DND-41 (cell line): ENCODE measurements at regions not wholly inside any gene's neighbourhood (a gene's known extent, or its start where the extent isn't known, plus 50 kb on each side); places are given as distances from the start of the nearest gene placed in this dataset.

Source experiments
- ATAC-seq: fragments of 200-7000 bp; cut with Tn5 transposase; 3 replicates; pipeline ENCODE4 v1.9.1; 2021; ENCODE audit warnings: low read depth; ENCODE audit not compliant: insufficient read depth
- DNase-seq: peaks from one replicate; pipeline ENCODE4 v3.0.0-alpha.2; 2020
- H2AFZ ChIP-seq: 2 replicates; pipeline ENCODE4 v1.6.0; 2012; ENCODE audit warnings: low read depth, low read length
- H3K27ac ChIP-seq: 2 replicates; pipeline ENCODE4 v1.5.1; 2012; ENCODE audit warnings: low read length, inconsistent platforms
- H3K27me3 ChIP-seq: fragments of 200-600 bp; sonication (generic); 2 replicates; pipeline ENCODE4 v1.6.0; 2012; ENCODE audit warnings: low read length, mild to moderate bottlenecking, inconsistent platforms; ENCODE audit not compliant: insufficient read depth, poor library complexity
- H3K36me3 ChIP-seq: 2 replicates; pipeline ENCODE4 v1.5.1; 2012; ENCODE audit warnings: low read length, inconsistent platforms; ENCODE audit not compliant: insufficient read depth
- H3K4me1 ChIP-seq: 2 replicates; pipeline ENCODE4 v1.5.1; 2012; ENCODE audit warnings: mild to moderate bottlenecking, low read length; ENCODE audit not compliant: insufficient read depth
- H3K4me2 ChIP-seq: 2 replicates; pipeline ENCODE4 v1.6.0; 2012; ENCODE audit warnings: mild to moderate bottlenecking, moderate library complexity, low read length, inconsistent platforms; ENCODE audit not compliant: insufficient read depth
- H3K4me3 ChIP-seq, 2 experiments: fragments of 200-600 bp in 1 of 2; shearing (Covaris generic) in 1 of 2; 2 replicates each; pipeline ENCODE4 v1.5.1; 2012 to 2016; ENCODE audit warnings: inconsistent platforms in 2 of 2, low read length in 2 of 2, mild to moderate bottlenecking in 2 of 2, low read depth in 1 of 2, moderate library complexity in 1 of 2
- H3K79me2 ChIP-seq: 2 replicates; pipeline ENCODE4 v1.6.0; 2012; ENCODE audit warnings: low read length, inconsistent platforms; ENCODE audit not compliant: insufficient read depth
- H3K9ac ChIP-seq: 2 replicates; pipeline ENCODE4 v1.6.0; 2012; ENCODE audit warnings: low read depth, mild to moderate bottlenecking, inconsistent platforms, low read length, moderate library complexity
- H3K9me3 ChIP-seq: 2 replicates; pipeline ENCODE4 v1.5.1; 2012; ENCODE audit warnings: low read length, moderate library complexity, mild to moderate bottlenecking, inconsistent platforms; ENCODE audit not compliant: insufficient read depth, severe bottlenecking
- H4K20me1 ChIP-seq: 2 replicates; pipeline ENCODE4 v1.6.0; 2012; ENCODE audit warnings: low read length; ENCODE audit not compliant: insufficient read depth
- EZH2 ChIP-seq: IDR thresholded peaks from 3 replicates; pipeline ENCODE4 v1.6.1; 2012; ENCODE audit warnings: borderline replicate concordance, low read depth, mild to moderate bottlenecking, moderate library complexity, low read length, inconsistent platforms; ENCODE audit not compliant: severe bottlenecking
- TF ChIP-seq, protein P1 (sequence below): IDR thresholded peaks from 2 replicates; pipeline ENCODE4 v1.5.1; 2012; ENCODE audit warnings: borderline replicate concordance, low read length, moderate library complexity, mild to moderate bottlenecking; ENCODE audit not compliant: poor library complexity, severe bottlenecking; ENCODE audit errors: extremely low read depth

DNA sequence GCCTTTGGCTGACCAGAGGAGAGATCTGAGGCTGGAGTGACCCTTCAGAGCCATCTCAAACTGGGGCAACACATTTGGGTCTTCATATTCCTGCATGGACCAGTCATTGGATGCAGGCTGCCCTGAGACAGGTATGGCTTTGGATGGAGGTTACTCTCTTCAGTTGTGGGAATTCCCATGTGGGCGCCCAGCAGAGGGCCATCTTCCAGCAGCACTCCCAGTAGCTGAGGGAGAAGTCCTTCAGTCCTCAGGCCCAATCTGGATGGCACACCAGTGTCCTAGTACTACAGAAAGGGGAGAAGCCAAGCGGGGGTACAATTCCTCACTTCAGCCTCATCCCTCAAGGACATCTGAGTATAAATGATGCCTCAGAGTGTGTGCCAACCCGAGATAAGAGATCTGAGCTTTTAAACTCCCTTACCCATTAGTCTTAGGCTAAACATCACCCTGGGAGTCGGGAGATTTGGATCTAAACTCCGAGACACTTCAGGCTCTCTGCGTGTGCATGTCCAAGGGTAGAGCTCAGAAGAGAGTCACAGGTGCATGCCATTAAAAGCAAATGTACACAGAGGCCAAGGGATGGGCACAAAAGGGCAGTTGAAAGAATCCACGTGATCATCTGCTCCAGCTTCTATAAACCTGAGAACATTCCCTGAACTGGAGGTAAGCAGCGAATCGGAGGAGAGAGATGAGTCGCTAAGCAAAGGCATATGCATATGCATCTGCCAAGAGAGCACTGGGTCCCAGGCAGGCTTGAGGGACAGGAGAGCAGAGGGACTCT is 204.6 kb downstream of the CD83 start:
- DNase-seq = no peak
- H3K4me1 ChIP-seq = peaks cover 11% of the 10 kb centered on the region
- no peak overlapping the region for H3K9ac ChIP-seq
- no peak overlapping the region for H3K27ac ChIP-seq
- H4K20me1 ChIP-seq = no peaks in the 10 kb centered on the region
- H2AFZ ChIP-seq = no peak overlapping the region
- no peaks in the 10 kb centered on the region for H3K36me3 ChIP-seq
- H3K4me3 ChIP-seq = no peak overlapping the region
- ATAC-seq = no peak
- H3K27me3 ChIP-seq = no peaks in the 10 kb centered on the region
- TF ChIP-seq, protein P1, sequence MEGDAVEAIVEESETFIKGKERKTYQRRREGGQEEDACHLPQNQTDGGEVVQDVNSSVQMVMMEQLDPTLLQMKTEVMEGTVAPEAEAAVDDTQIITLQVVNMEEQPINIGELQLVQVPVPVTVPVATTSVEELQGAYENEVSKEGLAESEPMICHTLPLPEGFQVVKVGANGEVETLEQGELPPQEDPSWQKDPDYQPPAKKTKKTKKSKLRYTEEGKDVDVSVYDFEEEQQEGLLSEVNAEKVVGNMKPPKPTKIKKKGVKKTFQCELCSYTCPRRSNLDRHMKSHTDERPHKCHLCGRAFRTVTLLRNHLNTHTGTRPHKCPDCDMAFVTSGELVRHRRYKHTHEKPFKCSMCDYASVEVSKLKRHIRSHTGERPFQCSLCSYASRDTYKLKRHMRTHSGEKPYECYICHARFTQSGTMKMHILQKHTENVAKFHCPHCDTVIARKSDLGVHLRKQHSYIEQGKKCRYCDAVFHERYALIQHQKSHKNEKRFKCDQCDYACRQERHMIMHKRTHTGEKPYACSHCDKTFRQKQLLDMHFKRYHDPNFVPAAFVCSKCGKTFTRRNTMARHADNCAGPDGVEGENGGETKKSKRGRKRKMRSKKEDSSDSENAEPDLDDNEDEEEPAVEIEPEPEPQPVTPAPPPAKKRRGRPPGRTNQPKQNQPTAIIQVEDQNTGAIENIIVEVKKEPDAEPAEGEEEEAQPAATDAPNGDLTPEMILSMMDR = no peak
- TF ChIP-seq EZH2 = no peak
- no peaks in the 10 kb centered on the region for H3K79me2 ChIP-seq
- H3K4me2 ChIP-seq = no peak overlapping the region
- no peaks in the 10 kb centered on the region for H3K9me3 ChIP-seq

- Histone ChIP-seq H2AFZ (no peak overlapping the region), H3K4me1 (peaks cover 4% of the 10 kb centered on the region), H3K27me3 (no peaks in the 10 kb centered on the region), H3K9ac (no peak overlapping the region), H3K36me3 (no peaks in the 10 kb centered on the region), H4K20me1 (no peaks in the 10 kb centered on the region), H3K9me3 (no peaks in the 10 kb centered on the region), H3K4me2 (no peak overlapping the region), H3K4me3 (no peak overlapping the region), H3K27ac (no peak overlapping the region), H3K79me2 (no peaks in the 10 kb centered on the region)
- DNase-seq = no peak
- no peak for ATAC-seq
- TF ChIP-seq, protein P1 = no peak
- no peak for TF ChIP-seq EZH2
These were observed 205.3 kb downstream of the CD83 start for GRCh38 chr6:14322841-14323240.

DNA sequence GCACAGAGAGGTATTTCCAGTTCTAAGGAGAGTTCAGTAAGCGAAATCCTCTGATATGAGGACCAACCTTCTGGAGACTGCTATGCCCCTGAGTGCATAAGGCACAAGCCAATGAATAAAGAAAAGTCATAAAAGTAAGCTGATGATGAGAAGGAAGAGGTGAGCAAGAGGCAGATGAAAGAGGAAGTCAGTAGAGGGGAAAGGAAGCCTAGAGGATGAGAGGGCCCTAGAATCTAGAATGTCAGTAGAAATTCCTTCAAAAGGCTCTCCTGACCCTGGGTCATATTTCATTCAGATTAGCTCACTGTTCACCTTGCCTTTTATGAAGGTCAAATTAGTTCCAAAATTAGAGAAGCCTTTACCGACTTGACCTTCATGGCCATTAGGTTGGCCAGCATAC is 209.2 kb downstream of the CD83 start:
- H3K4me3 ChIP-seq = no peak overlapping the region
- no peak overlapping the region for H3K27ac ChIP-seq
- no peaks in the 10 kb centered on the region for H3K79me2 ChIP-seq
- H4K20me1 ChIP-seq = no peaks in the 10 kb centered on the region
- no peak overlapping the region for H3K9ac ChIP-seq
- H2AFZ ChIP-seq = no peak overlapping the region
- ATAC-seq (no peak), DNase-seq (no peak)
- no peaks in the 10 kb centered on the region for H3K27me3 ChIP-seq
- no peaks in the 10 kb centered on the region for H3K36me3 ChIP-seq
- TF ChIP-seq, protein P1 = no peak
- TF ChIP-seq EZH2 = no peak
- H3K4me2 ChIP-seq = no peak overlapping the region
- H3K4me1 ChIP-seq = no peaks in the 10 kb centered on the region
- no peaks in the 10 kb centered on the region for H3K9me3 ChIP-seq
